GM19238 (cell line): ENCODE measurements at regions not wholly inside any gene's neighbourhood (a gene's known extent, or its start where the extent isn't known, plus 50 kb on each side); places are given as distances from the start of the nearest gene placed in this dataset.

ENCODE experiments used
- DNase-seq: peaks from one replicate; pipeline ENCODE4 v3.0.0; 2011; ENCODE audit warnings: low spot score; ENCODE audit not compliant: insufficient read length

GRCh38 chr3:44050101-44050500 is 191.6 kb upstream of the TOPAZ1 start:
- no peak for DNase-seq

GRCh38 chr3:44050867-44051266 is 190.8 kb upstream of the TOPAZ1 start:
- DNase-seq = no peak

- DNase-seq = no peak
Measured at GRCh38 chr3:44055951-44056350, 185.7 kb upstream of the TOPAZ1 start.

GRCh38 chr3:44056446-44057240 is 185.0 kb upstream of the TOPAZ1 start:
- no peak for DNase-seq

- peak; percentile 55 for DNase-seq
Measured at GRCh38 chr3:44058022-44058867, 183.4 kb upstream of the TOPAZ1 start.

- DNase-seq = no peak
Measured at GRCh38 chr3:44058868-44059203, 182.8 kb upstream of the TOPAZ1 start.

- no peak for DNase-seq
Measured at GRCh38 chr3:44060164-44060563, 181.5 kb upstream of the TOPAZ1 start.

- DNase-seq = no peak
Measured at GRCh38 chr3:44061268-44061667, 180.4 kb upstream of the TOPAZ1 start.

- no peak for DNase-seq
Measured at GRCh38 chr3:44061961-44062360, 179.7 kb upstream of the TOPAZ1 start.

GRCh38 chr3:44065311-44066094 is 176.2 kb upstream of the TOPAZ1 start:
- DNase-seq = no peak

GRCh38 chr3:44066806-44067205 is 174.9 kb upstream of the TOPAZ1 start:
- no peak for DNase-seq

- DNase-seq = no peak
Measured at GRCh38 chr3:44067431-44067830, 174.3 kb upstream of the TOPAZ1 start.

GRCh38 chr3:44068753-44069152 is 172.9 kb upstream of the TOPAZ1 start:
- no peak for DNase-seq

GRCh38 chr3:44069276-44069675 is 172.4 kb upstream of the TOPAZ1 start:
- no peak for DNase-seq

GRCh38 chr3:44070841-44071546 is 170.7 kb upstream of the TOPAZ1 start:
- no peak for DNase-seq

- no peak for DNase-seq
Measured at GRCh38 chr3:44072601-44073540, 168.8 kb upstream of the TOPAZ1 start.

- DNase-seq = no peak
Measured at GRCh38 chr3:44074181-44074580, 167.5 kb upstream of the TOPAZ1 start.

- no peak for DNase-seq
Measured at GRCh38 chr3:44076221-44076829, 165.4 kb upstream of the TOPAZ1 start.

- DNase-seq = no peak
Measured at GRCh38 chr3:44077267-44077666, 164.4 kb upstream of the TOPAZ1 start.

- DNase-seq = no peak
Measured at GRCh38 chr3:44078863-44079262, 162.8 kb upstream of the TOPAZ1 start.
